Keratinocyte (primary cell): ENCODE measurements at regions not wholly inside any gene's neighbourhood (a gene's known extent, or its start where the extent isn't known, plus 50 kb on each side); places are given as distances from the start of the nearest gene placed in this dataset.

ENCODE experiments used
- CTCF ChIP-seq, 3 experiments: IDR thresholded peaks in 1 of 3; conservative IDR thresholded peaks in 1 of 3; optimal IDR thresholded peaks in 1 of 3; 2 replicates in 2 of 3; 3 replicates in 1 of 3; pipeline versions ENCODE3 to v1.5.1; 2011; ENCODE audit warnings: low read length in 3 of 3, mild to moderate bottlenecking in 3 of 3, moderate library complexity in 2 of 3, control low read depth in 1 of 3, inconsistent platforms in 1 of 3; ENCODE audit not compliant: insufficient read depth in 2 of 3; ENCODE audit errors: extremely low read depth in 1 of 3
- EZH2 ChIP-seq: IDR thresholded peaks from one replicate; pipeline ENCODE4 v1.6.1; 2012; ENCODE audit warnings: inconsistent platforms, mild to moderate bottlenecking, low read length, moderate library complexity

- TF ChIP-seq EZH2 (no peak), CTCF (optimal IDR thresholded peaks at IDR 0.05 in 1 of 3, IDR thresholded peaks at IDR 0.05 in 1 of 3, conservative IDR thresholded peaks at IDR 0.05 in 1 of 3; ENCODE audit: extremely low read depth in 1 of 3, insufficient read depth in 2 of 3, low read length in 3 of 3) (no peak)
These were observed 204.5 kb downstream of the RAB38 start for GRCh38 chr11:87970762-87971161.
